T-cell (primary cell): ENCODE measurements at regions not wholly inside any gene's neighbourhood (a gene's known extent, or its start where the extent isn't known, plus 50 kb on each side); places are given as distances from the start of the nearest gene placed in this dataset.

Experiments
- ATAC-seq, 4 experiments: fragments of 200-7000 bp in 3 of 4; fragments of 150-1000 bp in 1 of 4; cut with Tn5 transposase; replicated peaks in 1 of 4; 1 replicate in 3 of 4; 2 replicates in 1 of 4; pipeline ENCODE4 v1.10.0; 2021; ENCODE audit warnings: moderate library complexity in 3 of 4, mild to moderate bottlenecking in 2 of 4, moderate number of reproducible peaks in 1 of 4
- CTCF ChIA-PET, 2 donors: fragments of 300-600 bp; sonication (Branson Sonifier 250); formaldehyde crosslinking; loops; one replicate each; lab custom pipeline; 2022; ENCODE audit warnings: antibody characterized with exemption in 2 of 2; lab: Charles Lee
- POLR2A ChIA-PET, 2 donors: fragments of 300-600 bp; sonication (Branson Sonifier 250); formaldehyde crosslinking; loops; one replicate each; lab custom pipeline; 2022; ENCODE audit warnings: antibody characterized with exemption in 2 of 2; lab: Charles Lee
- DNase-seq, 35 experiments: peaks; one replicate each; pipeline versions ENCODE4 v3.0.0 to v3.0.0-alpha.2; 2013 to 2023
- H3K27ac ChIP-seq: one replicate; pipeline ENCODE4 v1.5.1; 2013; ENCODE audit warnings: low read length
- H3K27me3 ChIP-seq, 2 experiments: replicated peaks in 1 of 2; 1 replicate in 1 of 2; 2 replicates in 1 of 2; pipeline versions ENCODE4 v1.6.1 to v1.7.0; 2013; ENCODE audit warnings: low read length in 1 of 2, mixed read lengths in 1 of 2; ENCODE audit not compliant: control insufficient read depth in 2 of 2, insufficient read depth in 2 of 2; ENCODE audit errors: extremely low read depth in 1 of 2
- H3K36me3 ChIP-seq, 2 donors: 1 replicate in 1 of 2; 2 replicates in 1 of 2; pipeline versions ENCODE4 v1.6.1 to v1.7.0; 2013; ENCODE audit warnings: low read length in 1 of 2; ENCODE audit not compliant: control insufficient read depth in 2 of 2, insufficient read depth in 1 of 2; ENCODE audit errors: extremely low read depth in 1 of 2
- H3K4me1 ChIP-seq, 2 experiments: 1 replicate in 1 of 2; 2 replicates in 1 of 2; pipeline versions ENCODE4 v1.6.1 to v1.7.0; 2013; ENCODE audit warnings: low read length in 2 of 2, mixed read lengths in 1 of 2; ENCODE audit not compliant: insufficient read depth in 2 of 2, control insufficient read depth in 1 of 2; ENCODE audit errors: extremely low read depth in 1 of 2
- H3K4me3 ChIP-seq, 2 donors: 1 replicate in 1 of 2; 2 replicates in 1 of 2; pipeline versions ENCODE4 v1.5.1 to v1.7.0; 2013; ENCODE audit warnings: mild to moderate bottlenecking in 2 of 2, low read length in 1 of 2, moderate library complexity in 1 of 2; ENCODE audit not compliant: control insufficient read depth in 1 of 2; ENCODE audit errors: extremely low read depth in 1 of 2
- H3K9me3 ChIP-seq: 2 replicates; pipeline ENCODE4 v1.7.0; 2013
- H3K27ac Mint-ChIP-seq, 2 donors: one replicate each; pipeline ENCODE4 v1.8.0; 2020 to 2021; ENCODE audit warnings: mild to moderate bottlenecking in 2 of 2, mixed read lengths in 2 of 2
- H3K27me3 Mint-ChIP-seq, 2 donors: one replicate each; pipeline ENCODE4 v1.8.0; 2021 to 2022; ENCODE audit warnings: mixed read lengths in 2 of 2
- H3K36me3 Mint-ChIP-seq: one replicate; pipeline ENCODE4 v1.8.0; 2021; ENCODE audit warnings: mixed read lengths
- H3K4me1 Mint-ChIP-seq, 3 donors: one replicate each; pipeline ENCODE4 v1.8.0; 2020 to 2022; ENCODE audit warnings: mixed read lengths in 3 of 3, mild to moderate bottlenecking in 1 of 3
- H3K4me3 Mint-ChIP-seq, 3 donors: one replicate each; pipeline ENCODE4 v1.8.0; 2020 to 2022; ENCODE audit warnings: mild to moderate bottlenecking in 3 of 3, mixed read lengths in 3 of 3, moderate library complexity in 3 of 3
- H3K9me3 Mint-ChIP-seq, 3 donors: one replicate each; pipeline ENCODE4 v1.8.0; 2020 to 2022; ENCODE audit warnings: mixed read lengths in 3 of 3
- WGBS: methylation state at CpG from one replicate; pipeline ENCODE4 v1.1.5; 2013; ENCODE audit warnings: missing lambda C conversion rate; ENCODE audit not compliant: insufficient coverage; 5-methylcytosine and 5-hydroxymethylcytosine counted together

GRCh38 chrX:88990882-88991582 is 244.0 kb downstream of the CPXCR1 start:
- no CpG with 5 or more reads among the region's 1 CpG for WGBS
- Histone ChIP-seq H3K27me3 (no peaks in the 10 kb centered on the region), H3K36me3 (no peaks in the 10 kb centered on the region), H3K9me3 (no peaks in the 10 kb centered on the region), H3K4me1 (no peaks in the 10 kb centered on the region), H3K27ac (no peak overlapping the region), H3K4me3 (no peak overlapping the region)
- ChIA-PET POLR2A (interaction anchor here in 1 of 2 donors (0.6 kb wide), 1 partner anchor 11 kb away, joined by 9 read pairs; no protein-coding TSS in a partner anchor), CTCF (interaction anchor here in 1 of 2 donors (0.7 kb wide), 1 partner anchor 42 kb away, joined by 3 read pairs; no protein-coding TSS in a partner anchor)
- no peak for ATAC-seq
- H3K36me3 Mint-ChIP-seq = no peaks in the 10 kb centered on the region
- peaks cover 0 to 3% (median 0%) of the 10 kb centered on the region in 3 donors for H3K9me3 Mint-ChIP-seq
- no peaks in the 10 kb centered on the region for H3K4me1 Mint-ChIP-seq
- H3K27ac Mint-ChIP-seq = no peak overlapping the region
- no peak overlapping the region for H3K4me3 Mint-ChIP-seq
- no peak for DNase-seq
- H3K27me3 Mint-ChIP-seq = no peaks in the 10 kb centered on the region

- Histone ChIP-seq H3K4me1 (no peaks in the 10 kb centered on the region), H3K36me3 (no peaks in the 10 kb centered on the region), H3K4me3 (no peak overlapping the region), H3K27me3 (no peaks in the 10 kb centered on the region), H3K9me3 (no peaks in the 10 kb centered on the region), H3K27ac (no peak overlapping the region)
- peaks cover 0 to 3% (median 0%) of the 10 kb centered on the region in 3 donors for H3K9me3 Mint-ChIP-seq
- no peak for DNase-seq
- no CpG with 5 or more reads among the region's 7 CpGs for WGBS
- H3K36me3 Mint-ChIP-seq = no peaks in the 10 kb centered on the region
- ChIA-PET CTCF (no interaction called here), POLR2A (no interaction called here)
- no peak for ATAC-seq
- no peak overlapping the region for H3K4me3 Mint-ChIP-seq
- H3K4me1 Mint-ChIP-seq = no peaks in the 10 kb centered on the region
- no peaks in the 10 kb centered on the region for H3K27me3 Mint-ChIP-seq
- H3K27ac Mint-ChIP-seq = no peak overlapping the region
Measured at GRCh38 chrX:88991583-88992132, 244.6 kb downstream of the CPXCR1 start.

- peaks cover 3 to 8% (median 5%) of the 10 kb centered on the region in 3 donors for H3K9me3 Mint-ChIP-seq
- no peaks in the 10 kb centered on the region for H3K36me3 ChIP-seq
- no peak overlapping the region for H3K27ac ChIP-seq
- DNase-seq (no peak), ATAC-seq (no peak)
- H3K4me1 Mint-ChIP-seq = no peaks in the 10 kb centered on the region
- ChIA-PET CTCF (no interaction called here), POLR2A (no interaction called here)
- no peaks in the 10 kb centered on the region for H3K36me3 Mint-ChIP-seq
- H3K27me3 ChIP-seq = no peaks in the 10 kb centered on the region
- no peaks in the 10 kb centered on the region for H3K9me3 ChIP-seq
- no peak overlapping the region for H3K4me3 ChIP-seq
- no peak overlapping the region for H3K27ac Mint-ChIP-seq
- H3K27me3 Mint-ChIP-seq = no peaks in the 10 kb centered on the region
- H3K4me3 Mint-ChIP-seq = no peak overlapping the region
- no peaks in the 10 kb centered on the region for H3K4me1 ChIP-seq
Measured at GRCh38 chrX:89021964-89022363, 274.9 kb downstream of the CPXCR1 start.

- no CpG with 5 or more reads among the region's 1 CpG for WGBS
- Histone ChIP-seq H3K36me3 (no peaks in the 10 kb centered on the region), H3K4me1 (no peaks in the 10 kb centered on the region), H3K27ac (no peak overlapping the region), H3K9me3 (no peaks in the 10 kb centered on the region), H3K4me3 (no peak overlapping the region), H3K27me3 (no peaks in the 10 kb centered on the region)
- ATAC-seq (no peak), DNase-seq (no peak)
- peaks cover 0 to 4% (median 0%) of the 10 kb centered on the region in 3 donors for H3K9me3 Mint-ChIP-seq
- no peaks in the 10 kb centered on the region for H3K4me1 Mint-ChIP-seq
- ChIA-PET POLR2A (no interaction called here), CTCF (no interaction called here)
- no peaks in the 10 kb centered on the region for H3K36me3 Mint-ChIP-seq
- H3K27ac Mint-ChIP-seq = no peak overlapping the region
- H3K27me3 Mint-ChIP-seq = no peaks in the 10 kb centered on the region
- H3K4me3 Mint-ChIP-seq = no peak overlapping the region
Measured at GRCh38 chrX:89033723-89034122, 286.7 kb downstream of the CPXCR1 start.

- ATAC-seq (no peak), DNase-seq (no peak)
- no peaks in the 10 kb centered on the region for H3K27me3 ChIP-seq
- H3K27ac ChIP-seq = no peak overlapping the region
- Mint-ChIP-seq H3K4me3 (no peak overlapping the region), H3K9me3 (peaks cover 0 to 4% (median 0%) of the 10 kb centered on the region in 3 donors), H3K27me3 (no peaks in the 10 kb centered on the region), H3K27ac (no peak overlapping the region), H3K36me3 (no peaks in the 10 kb centered on the region), H3K4me1 (no peaks in the 10 kb centered on the region)
- H3K4me3 ChIP-seq = no peak overlapping the region
- ChIA-PET POLR2A (no interaction called here), CTCF (no interaction called here)
- whole genome bisulfite sequencing = no CpG with 5 or more reads among the region's 1 CpG
- H3K36me3 ChIP-seq = no peaks in the 10 kb centered on the region
- H3K4me1 ChIP-seq = no peaks in the 10 kb centered on the region
- H3K9me3 ChIP-seq = no peaks in the 10 kb centered on the region
Measured at GRCh38 chrX:89034679-89035078, 287.7 kb downstream of the CPXCR1 start.

DNA sequence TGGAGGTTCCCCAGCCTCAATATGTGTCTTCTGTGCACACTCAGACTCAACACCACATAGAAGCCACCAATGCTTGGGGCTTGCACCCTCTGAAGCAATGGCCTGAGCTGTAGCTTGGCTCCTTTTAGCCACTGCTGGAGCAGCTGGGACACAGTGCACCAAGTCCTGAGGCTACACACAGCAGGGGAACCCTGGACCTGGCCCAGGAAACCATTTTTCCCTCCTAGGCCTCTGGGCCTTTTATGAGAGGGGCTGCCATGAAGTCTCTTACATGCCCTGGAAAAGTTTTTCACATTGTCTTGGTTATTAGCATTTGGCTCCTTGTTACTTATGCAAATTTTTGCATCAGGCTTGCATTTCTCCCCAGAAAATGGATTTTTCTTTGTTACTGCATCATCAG is 306.2 kb downstream of the CPXCR1 start:
- no peaks in the 10 kb centered on the region for H3K27me3 Mint-ChIP-seq
- no peak overlapping the region for H3K27ac ChIP-seq
- ChIA-PET CTCF (no interaction called here), POLR2A (no interaction called here)
- H3K27me3 ChIP-seq = no peaks in the 10 kb centered on the region
- H3K27ac Mint-ChIP-seq = no peak overlapping the region
- ATAC-seq (no peak), DNase-seq (no peak)
- H3K4me3 ChIP-seq = no peak overlapping the region
- no peaks in the 10 kb centered on the region for H3K36me3 Mint-ChIP-seq
- H3K9me3 ChIP-seq = no peaks in the 10 kb centered on the region
- H3K9me3 Mint-ChIP-seq = peaks cover 3 to 4% (median 4%) of the 10 kb centered on the region in 3 donors
- H3K4me1 ChIP-seq = no peaks in the 10 kb centered on the region
- H3K4me3 Mint-ChIP-seq = no peak overlapping the region
- no peaks in the 10 kb centered on the region for H3K4me1 Mint-ChIP-seq
- H3K36me3 ChIP-seq = no peaks in the 10 kb centered on the region
